Neural cell (in vitro differentiated cells): ENCODE measurements at regions not wholly inside any gene's neighbourhood (a gene's known extent, or its start where the extent isn't known, plus 50 kb on each side); places are given as distances from the start of the nearest gene placed in this dataset.

Source experiments
- H2AFZ ChIP-seq: fragments of 200-600, 300-800 bp; sonication (generic), shearing (Covaris generic); 2 replicates; pipeline ENCODE4 v1.6.0; 2014; ENCODE audit warnings: low read depth, mild to moderate bottlenecking, antibody characterized with exemption, low read length, moderate library complexity
- H3F3A ChIP-seq: fragments of 200-600 bp; shearing (Covaris generic); 2 replicates; pipeline ENCODE4 v1.6.1; 2016; ENCODE audit warnings: mild to moderate bottlenecking, moderate library complexity, mixed read lengths, antibody characterized with exemption, low read length; ENCODE audit not compliant: insufficient read depth, poor library complexity, severe bottlenecking
- H3K27ac ChIP-seq: fragments of 200-600, 300-800 bp; sonication (generic), shearing (Covaris generic); 2 replicates; pipeline ENCODE4 v1.5.1; 2014; ENCODE audit warnings: mild to moderate bottlenecking, low read length, moderate library complexity
- H3K27me3 ChIP-seq: fragments of 300-800, 200-600 bp; sonication (generic), shearing (Covaris generic); 2 replicates; pipeline ENCODE4 v1.6.0; 2014; ENCODE audit warnings: mild to moderate bottlenecking, low read depth, low read length, moderate library complexity; ENCODE audit not compliant: insufficient read depth
- H3K36me3 ChIP-seq: fragments of 300-800, 200-600 bp; sonication (generic), shearing (Covaris generic); 2 replicates; pipeline ENCODE4 v1.5.1; 2014; ENCODE audit warnings: mild to moderate bottlenecking, antibody characterized with exemption, low read length, moderate library complexity; ENCODE audit not compliant: insufficient read depth
- H3K4me2 ChIP-seq: fragments of 300-800, 200-600 bp; sonication (generic), shearing (Covaris generic); 2 replicates; pipeline ENCODE4 v1.6.0; 2014; ENCODE audit warnings: mild to moderate bottlenecking, low read length
- H3K4me3 ChIP-seq: fragments of 300-800, 200-600 bp; sonication (generic), shearing (Covaris generic); 2 replicates; pipeline ENCODE4 v1.5.1; 2014; ENCODE audit warnings: mild to moderate bottlenecking, low read length, moderate library complexity
- H3K79me2 ChIP-seq: fragments of 200-600 bp; shearing (Covaris generic); replicated peaks from 2 replicates; pipeline ENCODE4 v1.6.0; 2014; ENCODE audit warnings: mild to moderate bottlenecking, low read length, moderate library complexity; ENCODE audit not compliant: insufficient read depth
- H3K9ac ChIP-seq: fragments of 300-800, 200-600 bp; sonication (generic), shearing (Covaris generic); 2 replicates; pipeline ENCODE4 v1.6.1; 2016; ENCODE audit warnings: mild to moderate bottlenecking, low read length, mixed read lengths
- H3K9me2 ChIP-seq: fragments of 200-600 bp; shearing (Covaris generic); 2 replicates; pipeline ENCODE4 v1.6.1; 2016; ENCODE audit warnings: mild to moderate bottlenecking, low read length, mixed read lengths; ENCODE audit not compliant: insufficient read depth
- H3K9me3 ChIP-seq: fragments of 200-600, 300-800 bp; sonication (generic), shearing (Covaris generic); 2 replicates; pipeline ENCODE4 v1.6.1; 2016; ENCODE audit warnings: mild to moderate bottlenecking, mixed run types, low read length, moderate library complexity, mixed read lengths
- H4K20me1 ChIP-seq: fragments of 200-600 bp; shearing (Covaris generic); 2 replicates; pipeline ENCODE4 v1.6.1; 2016; ENCODE audit warnings: mild to moderate bottlenecking, mixed run types; ENCODE audit not compliant: insufficient read depth
- CTCF ChIP-seq: fragments of 450-650 bp; IDR thresholded peaks from 2 replicates; pipeline ENCODE4 v1.5.1; 2014; ENCODE audit warnings: antibody characterized with exemption, mild to moderate bottlenecking, moderate library complexity; ENCODE audit not compliant: poor library complexity, severe bottlenecking
- EP300 ChIP-seq: fragments of 450-650 bp; conservative IDR thresholded peaks from 2 replicates; pipeline ENCODE4 v1.6.1; 2014; ENCODE audit warnings: antibody characterized with exemption, mild to moderate bottlenecking, moderate library complexity; ENCODE audit not compliant: poor library complexity, severe bottlenecking
- EZH2 ChIP-seq: fragments of 200-600, 300-800 bp; shearing (Covaris generic), sonication (generic); IDR thresholded peaks from 2 replicates; pipeline ENCODE4 v1.6.1; 2014; ENCODE audit warnings: antibody characterized with exemption, low read length, borderline replicate concordance, mild to moderate bottlenecking; ENCODE audit not compliant: insufficient read depth, poor library complexity, severe bottlenecking
- MXI1 ChIP-seq: fragments of 450-650 bp; conservative IDR thresholded peaks from 2 replicates; pipeline ENCODE4 v1.6.1; 2014; ENCODE audit warnings: antibody characterized with exemption, mild to moderate bottlenecking; ENCODE audit not compliant: poor library complexity, severe bottlenecking
- POLR2AphosphoS5 ChIP-seq: IDR thresholded peaks from 2 replicates; pipeline ENCODE4 v1.6.1; 2012
- RAD21 ChIP-seq: fragments of 450-650 bp; conservative IDR thresholded peaks from 2 replicates; pipeline ENCODE4 v1.6.1; 2014; ENCODE audit warnings: antibody characterized with exemption, mild to moderate bottlenecking, moderate library complexity
- REST ChIP-seq: IDR thresholded peaks from 2 replicates; pipeline ENCODE4 v1.6.1; 2012; ENCODE audit warnings: borderline replicate concordance
- SMC3 ChIP-seq: fragments of 450-650 bp; conservative IDR thresholded peaks from 2 replicates; pipeline ENCODE4 v1.6.1; 2014; ENCODE audit warnings: antibody characterized with exemption, mild to moderate bottlenecking, moderate library complexity; ENCODE audit not compliant: poor library complexity
- TAF1 ChIP-seq: IDR thresholded peaks from 2 replicates; pipeline ENCODE4 v1.6.1; 2012; ENCODE audit warnings: low read depth

GRCh38 chr10:44064317-44064716 lies 320.6 kb downstream of the CXCL12 start:
- no peaks in the 10 kb centered on the region for H3K36me3 ChIP-seq
- H4K20me1 ChIP-seq = no peaks in the 10 kb centered on the region
- no peak overlapping the region for H3K27ac ChIP-seq
- no peak for TF ChIP-seq SMC3
- TF ChIP-seq CTCF = no peak
- TF ChIP-seq REST = no peak
- no peak for TF ChIP-seq RAD21
- no peak for TF ChIP-seq POLR2AphosphoS5
- no peak for TF ChIP-seq MXI1
- no peak for TF ChIP-seq EP300
- TF ChIP-seq EZH2 = no peak
- TF ChIP-seq TAF1 = no peak
- no peaks in the 10 kb centered on the region for H3K9me3 ChIP-seq
- no peaks in the 10 kb centered on the region for H3K79me2 ChIP-seq
- no peaks in the 10 kb centered on the region for H3K9me2 ChIP-seq
- H2AFZ ChIP-seq = no peak overlapping the region
- no peaks in the 10 kb centered on the region for H3F3A ChIP-seq
- no peak overlapping the region for H3K4me2 ChIP-seq
- no peaks in the 10 kb centered on the region for H3K27me3 ChIP-seq
- no peak overlapping the region for H3K9ac ChIP-seq
- H3K4me3 ChIP-seq = no peak overlapping the region

GRCh38 chr10:44063686-44064085 lies 321.2 kb downstream of the CXCL12 start:
- Histone ChIP-seq H2AFZ (no peak overlapping the region), H3K9me3 (no peaks in the 10 kb centered on the region), H3K79me2 (no peaks in the 10 kb centered on the region), H3K27ac (no peak overlapping the region), H3K9ac (no peak overlapping the region), H3K4me3 (no peak overlapping the region), H3K4me2 (no peak overlapping the region), H3K36me3 (no peaks in the 10 kb centered on the region), H3F3A (no peaks in the 10 kb centered on the region), H4K20me1 (no peaks in the 10 kb centered on the region), H3K27me3 (no peaks in the 10 kb centered on the region), H3K9me2 (no peaks in the 10 kb centered on the region)
- no peak for TF ChIP-seq SMC3
- no peak for TF ChIP-seq CTCF
- TF ChIP-seq RAD21 = no peak
- TF ChIP-seq MXI1 = no peak
- TF ChIP-seq REST = no peak
- TF ChIP-seq POLR2AphosphoS5 = no peak
- TF ChIP-seq TAF1 = no peak
- TF ChIP-seq EP300 = no peak
- no peak for TF ChIP-seq EZH2
